ENCODE measurements at regions not wholly inside any gene's neighbourhood (a gene's known extent, or its start where the extent isn't known, plus 50 kb on each side); places are given as distances from the start of the nearest gene placed in this dataset.
A peak's percentile ranks its signal among the peaks of the same experiment; 100 is the strongest.

DNA sequence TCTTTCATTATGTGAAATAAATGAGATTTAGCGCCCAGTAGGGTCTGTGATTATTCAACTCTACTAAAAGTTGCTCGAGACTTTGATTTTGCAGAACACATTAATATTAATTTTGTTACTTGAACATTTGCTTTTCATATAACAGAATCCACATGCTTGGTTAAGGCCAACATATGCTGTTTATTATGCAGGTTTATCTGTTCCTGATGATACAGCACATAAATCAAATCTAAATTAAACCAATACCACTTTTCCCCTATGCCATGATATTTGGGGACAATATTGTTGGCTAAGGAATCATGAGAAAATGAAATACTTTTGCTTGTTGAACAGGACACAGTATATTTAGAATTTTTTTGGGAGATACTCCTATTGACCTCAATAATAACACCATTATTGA, 291.1 kb downstream of the USP25 start (continued):
- TF ChIP-seq, protein P1, sequence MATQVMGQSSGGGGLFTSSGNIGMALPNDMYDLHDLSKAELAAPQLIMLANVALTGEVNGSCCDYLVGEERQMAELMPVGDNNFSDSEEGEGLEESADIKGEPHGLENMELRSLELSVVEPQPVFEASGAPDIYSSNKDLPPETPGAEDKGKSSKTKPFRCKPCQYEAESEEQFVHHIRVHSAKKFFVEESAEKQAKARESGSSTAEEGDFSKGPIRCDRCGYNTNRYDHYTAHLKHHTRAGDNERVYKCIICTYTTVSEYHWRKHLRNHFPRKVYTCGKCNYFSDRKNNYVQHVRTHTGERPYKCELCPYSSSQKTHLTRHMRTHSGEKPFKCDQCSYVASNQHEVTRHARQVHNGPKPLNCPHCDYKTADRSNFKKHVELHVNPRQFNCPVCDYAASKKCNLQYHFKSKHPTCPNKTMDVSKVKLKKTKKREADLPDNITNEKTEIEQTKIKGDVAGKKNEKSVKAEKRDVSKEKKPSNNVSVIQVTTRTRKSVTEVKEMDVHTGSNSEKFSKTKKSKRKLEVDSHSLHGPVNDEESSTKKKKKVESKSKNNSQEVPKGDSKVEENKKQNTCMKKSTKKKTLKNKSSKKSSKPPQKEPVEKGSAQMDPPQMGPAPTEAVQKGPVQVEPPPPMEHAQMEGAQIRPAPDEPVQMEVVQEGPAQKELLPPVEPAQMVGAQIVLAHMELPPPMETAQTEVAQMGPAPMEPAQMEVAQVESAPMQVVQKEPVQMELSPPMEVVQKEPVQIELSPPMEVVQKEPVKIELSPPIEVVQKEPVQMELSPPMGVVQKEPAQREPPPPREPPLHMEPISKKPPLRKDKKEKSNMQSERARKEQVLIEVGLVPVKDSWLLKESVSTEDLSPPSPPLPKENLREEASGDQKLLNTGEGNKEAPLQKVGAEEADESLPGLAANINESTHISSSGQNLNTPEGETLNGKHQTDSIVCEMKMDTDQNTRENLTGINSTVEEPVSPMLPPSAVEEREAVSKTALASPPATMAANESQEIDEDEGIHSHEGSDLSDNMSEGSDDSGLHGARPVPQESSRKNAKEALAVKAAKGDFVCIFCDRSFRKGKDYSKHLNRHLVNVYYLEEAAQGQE (IDR thresholded peaks at IDR 0.05; ENCODE audit: unreplicated experiment), result no peak
- TF ChIP-seq, protein P2, sequence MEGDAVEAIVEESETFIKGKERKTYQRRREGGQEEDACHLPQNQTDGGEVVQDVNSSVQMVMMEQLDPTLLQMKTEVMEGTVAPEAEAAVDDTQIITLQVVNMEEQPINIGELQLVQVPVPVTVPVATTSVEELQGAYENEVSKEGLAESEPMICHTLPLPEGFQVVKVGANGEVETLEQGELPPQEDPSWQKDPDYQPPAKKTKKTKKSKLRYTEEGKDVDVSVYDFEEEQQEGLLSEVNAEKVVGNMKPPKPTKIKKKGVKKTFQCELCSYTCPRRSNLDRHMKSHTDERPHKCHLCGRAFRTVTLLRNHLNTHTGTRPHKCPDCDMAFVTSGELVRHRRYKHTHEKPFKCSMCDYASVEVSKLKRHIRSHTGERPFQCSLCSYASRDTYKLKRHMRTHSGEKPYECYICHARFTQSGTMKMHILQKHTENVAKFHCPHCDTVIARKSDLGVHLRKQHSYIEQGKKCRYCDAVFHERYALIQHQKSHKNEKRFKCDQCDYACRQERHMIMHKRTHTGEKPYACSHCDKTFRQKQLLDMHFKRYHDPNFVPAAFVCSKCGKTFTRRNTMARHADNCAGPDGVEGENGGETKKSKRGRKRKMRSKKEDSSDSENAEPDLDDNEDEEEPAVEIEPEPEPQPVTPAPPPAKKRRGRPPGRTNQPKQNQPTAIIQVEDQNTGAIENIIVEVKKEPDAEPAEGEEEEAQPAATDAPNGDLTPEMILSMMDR (conservative IDR thresholded peaks at IDR 0.05; ENCODE audit: low read depth in 2 of 2), result no peak

DNA sequence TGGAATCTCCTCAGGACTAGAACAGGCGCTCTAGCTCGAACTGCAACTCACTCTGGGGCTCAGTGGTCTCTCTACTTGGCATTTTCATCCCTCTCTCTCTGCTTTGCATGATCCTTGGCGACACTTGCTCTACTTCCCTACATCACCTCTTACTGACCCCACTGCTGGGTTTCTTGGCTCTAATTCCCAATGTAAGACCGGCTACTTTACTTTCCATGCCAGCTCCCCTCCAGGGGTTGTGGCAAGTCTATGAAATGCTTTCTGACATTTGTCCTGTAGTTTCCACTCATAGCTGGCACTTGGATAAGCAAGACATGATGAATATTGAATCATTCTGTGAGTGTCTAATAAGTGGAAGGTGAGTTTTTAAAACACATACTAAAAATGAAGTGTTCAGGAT, 292.3 kb downstream of the USP25 start:
- H3K27me3 Mint-ChIP-seq (ENCODE audit: insufficient read depth, low read depth, poor library complexity), result peaks cover 2% of the 10 kb centered on the region
- no peak overlapping the region for H3K4me3 Mint-ChIP-seq
- Histone ChIP-seq H2AFZ (peak overlapping the region; percentile 60; the same call in 1 of the 2 replicates), H4K20me1 (replicated peaks; ENCODE audit: insufficient read depth) (no peaks in the 10 kb centered on the region), H3F3A (replicated peaks; ENCODE audit: low read depth) (no peaks in the 10 kb centered on the region), H3K27me3 (ENCODE audit: insufficient read depth) (no peaks in the 10 kb centered on the region), H3K4me1 (ENCODE audit: insufficient read depth) (no peaks in the 10 kb centered on the region), H3K9me2 (ENCODE audit: insufficient read depth) (no peaks in the 10 kb centered on the region), H3K79me2 (replicated peaks; ENCODE audit: insufficient read depth) (no peaks in the 10 kb centered on the region), H3K36me3 (ENCODE audit: insufficient read depth) (no peaks in the 10 kb centered on the region), H3K4me3 (no peak overlapping the region), H3K4me2 (no peak overlapping the region), H3K27ac (ENCODE audit: low read depth) (no peak overlapping the region)
- no peak for ATAC-seq
- H3K36me3 Mint-ChIP-seq (ENCODE audit: low read depth), result no peaks in the 10 kb centered on the region
- no peak for DNase-seq (ENCODE audit: low spot score)
- no peaks in the 10 kb centered on the region for H3K9me3 Mint-ChIP-seq
- no peaks in the 10 kb centered on the region for H3K4me1 Mint-ChIP-seq
- H3K27ac Mint-ChIP-seq, result no peak overlapping the region
- TF ChIP-seq EZH2 (IDR thresholded peaks at IDR 0.05; ENCODE audit: low read depth, unreplicated experiment) (no peak), CREB1 (CRISPR knock-in tag; IDR thresholded peaks at IDR 0.05; ENCODE audit: low read depth) (no peak), POLR2AphosphoS5 (IDR thresholded peaks at IDR 0.05; ENCODE audit: low read depth) (no peak), ZNF114 (CRISPR knock-in tag; IDR thresholded peaks at IDR 0.05) (no peak), ZNF331 (CRISPR knock-in tag; IDR thresholded peaks at IDR 0.05; ENCODE audit: low read depth) (no peak), STAT1 (IDR thresholded peaks at IDR 0.05; ENCODE audit: unreplicated experiment) (no peak), NANOG (IDR thresholded peaks at IDR 0.05; ENCODE audit: borderline replicate concordance) (no peak)
- TF ChIP-seq, protein P3, sequence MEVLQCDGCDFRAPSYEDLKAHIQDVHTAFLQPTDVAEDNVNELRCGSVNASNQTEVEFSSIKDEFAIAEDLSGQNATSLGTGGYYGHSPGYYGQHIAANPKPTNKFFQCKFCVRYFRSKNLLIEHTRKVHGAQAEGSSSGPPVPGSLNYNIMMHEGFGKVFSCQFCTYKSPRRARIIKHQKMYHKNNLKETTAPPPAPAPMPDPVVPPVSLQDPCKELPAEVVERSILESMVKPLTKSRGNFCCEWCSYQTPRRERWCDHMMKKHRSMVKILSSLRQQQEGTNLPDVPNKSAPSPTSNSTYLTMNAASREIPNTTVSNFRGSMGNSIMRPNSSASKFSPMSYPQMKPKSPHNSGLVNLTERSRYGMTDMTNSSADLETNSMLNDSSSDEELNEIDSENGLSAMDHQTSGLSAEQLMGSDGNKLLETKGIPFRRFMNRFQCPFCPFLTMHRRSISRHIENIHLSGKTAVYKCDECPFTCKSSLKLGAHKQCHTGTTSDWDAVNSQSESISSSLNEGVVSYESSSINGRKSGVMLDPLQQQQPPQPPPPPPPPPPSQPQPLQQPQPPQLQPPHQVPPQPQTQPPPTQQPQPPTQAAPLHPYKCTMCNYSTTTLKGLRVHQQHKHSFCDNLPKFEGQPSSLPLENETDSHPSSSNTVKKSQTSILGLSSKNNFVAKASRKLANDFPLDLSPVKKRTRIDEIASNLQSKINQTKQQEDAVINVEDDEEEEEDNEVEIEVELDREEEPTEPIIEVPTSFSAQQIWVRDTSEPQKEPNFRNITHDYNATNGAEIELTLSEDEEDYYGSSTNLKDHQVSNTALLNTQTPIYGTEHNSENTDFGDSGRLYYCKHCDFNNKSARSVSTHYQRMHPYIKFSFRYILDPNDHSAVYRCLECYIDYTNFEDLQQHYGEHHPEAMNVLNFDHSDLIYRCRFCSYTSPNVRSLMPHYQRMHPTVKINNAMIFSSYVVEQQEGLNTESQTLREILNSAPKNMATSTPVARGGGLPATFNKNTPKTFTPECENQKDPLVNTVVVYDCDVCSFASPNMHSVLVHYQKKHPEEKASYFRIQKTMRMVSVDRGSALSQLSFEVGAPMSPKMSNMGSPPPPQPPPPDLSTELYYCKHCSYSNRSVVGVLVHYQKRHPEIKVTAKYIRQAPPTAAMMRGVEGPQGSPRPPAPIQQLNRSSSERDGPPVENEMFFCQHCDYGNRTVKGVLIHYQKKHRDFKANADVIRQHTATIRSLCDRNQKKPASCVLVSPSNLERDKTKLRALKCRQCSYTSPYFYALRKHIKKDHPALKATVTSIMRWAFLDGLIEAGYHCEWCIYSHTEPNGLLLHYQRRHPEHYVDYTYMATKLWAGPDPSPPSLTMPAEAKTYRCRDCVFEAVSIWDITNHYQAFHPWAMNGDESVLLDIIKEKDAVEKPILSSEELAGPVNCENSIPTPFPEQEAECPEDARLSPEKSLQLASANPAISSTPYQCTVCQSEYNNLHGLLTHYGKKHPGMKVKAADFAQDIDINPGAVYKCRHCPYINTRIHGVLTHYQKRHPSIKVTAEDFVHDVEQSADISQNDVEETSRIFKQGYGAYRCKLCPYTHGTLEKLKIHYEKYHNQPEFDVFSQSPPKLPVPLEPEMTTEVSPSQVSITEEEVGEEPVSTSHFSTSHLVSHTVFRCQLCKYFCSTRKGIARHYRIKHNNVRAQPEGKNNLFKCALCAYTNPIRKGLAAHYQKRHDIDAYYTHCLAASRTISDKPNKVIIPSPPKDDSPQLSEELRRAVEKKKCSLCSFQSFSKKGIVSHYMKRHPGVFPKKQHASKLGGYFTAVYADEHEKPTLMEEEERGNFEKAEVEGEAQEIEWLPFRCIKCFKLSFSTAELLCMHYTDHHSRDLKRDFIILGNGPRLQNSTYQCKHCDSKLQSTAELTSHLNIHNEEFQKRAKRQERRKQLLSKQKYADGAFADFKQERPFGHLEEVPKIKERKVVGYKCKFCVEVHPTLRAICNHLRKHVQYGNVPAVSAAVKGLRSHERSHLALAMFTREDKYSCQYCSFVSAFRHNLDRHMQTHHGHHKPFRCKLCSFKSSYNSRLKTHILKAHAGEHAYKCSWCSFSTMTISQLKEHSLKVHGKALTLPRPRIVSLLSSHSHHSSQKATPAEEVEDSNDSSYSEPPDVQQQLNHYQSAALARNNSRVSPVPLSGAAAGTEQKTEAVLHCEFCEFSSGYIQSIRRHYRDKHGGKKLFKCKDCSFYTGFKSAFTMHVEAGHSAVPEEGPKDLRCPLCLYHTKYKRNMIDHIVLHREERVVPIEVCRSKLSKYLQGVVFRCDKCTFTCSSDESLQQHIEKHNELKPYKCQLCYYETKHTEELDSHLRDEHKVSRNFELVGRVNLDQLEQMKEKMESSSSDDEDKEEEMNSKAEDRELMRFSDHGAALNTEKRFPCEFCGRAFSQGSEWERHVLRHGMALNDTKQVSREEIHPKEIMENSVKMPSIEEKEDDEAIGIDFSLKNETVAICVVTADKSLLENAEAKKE (CRISPR knock-in tag; IDR thresholded peaks at IDR 0.05), result no peak
- TF ChIP-seq, protein P1 (IDR thresholded peaks at IDR 0.05; ENCODE audit: unreplicated experiment), result no peak

Data from GM23338 (cell line).